IPS-NIHi11 (cell line): ENCODE measurements at regions not wholly inside any gene's neighbourhood (a gene's known extent, or its start where the extent isn't known, plus 50 kb on each side); places are given as distances from the start of the nearest gene placed in this dataset.

Source experiments
- DNase-seq: peaks from one replicate; pipeline ENCODE4 v3.0.0; 2012; ENCODE audit warnings: mixed read lengths, low spot score

- no peak for DNase-seq
These were observed 460.4 kb upstream of the DIAPH2 start for GRCh38 chrX:96224279-96224678.

- DNase-seq = no peak
These were observed 439.7 kb upstream of the DIAPH2 start for GRCh38 chrX:96244955-96245354.

- DNase-seq = no peak
These were observed 438.2 kb upstream of the DIAPH2 start for GRCh38 chrX:96246436-96246835.
